Naive thymus-derived CD4-positive, alpha-beta T cell (primary cell): ENCODE measurements at regions not wholly inside any gene's neighbourhood (a gene's known extent, or its start where the extent isn't known, plus 50 kb on each side); places are given as distances from the start of the nearest gene placed in this dataset.
A peak's percentile ranks its signal among the peaks of the same experiment; 100 is the strongest.
"Not testable (repeated sequence)": the region's sequence is repeated elsewhere in the genome, so short reads cannot be mapped to it uniquely, and the experiment has no call there.

Experiments
- ATAC-seq: fragments of 150-1000 bp; cut with Tn5 transposase; 2 replicates; pipeline ENCODE4 v1.10.0; 2021; ENCODE audit warnings: mild to moderate bottlenecking, moderate library complexity
- CTCF ChIA-PET: fragments of 350-600 bp; sonication (Branson Sonifier 250); formaldehyde crosslinking; loops from one replicate; lab custom pipeline; 2021; ENCODE audit warnings: antibody characterized with exemption; lab: Charles Lee
- POLR2A ChIA-PET: fragments of 350-600 bp; sonication (Branson Sonifier 250); formaldehyde crosslinking; loops from one replicate; lab custom pipeline; 2021; ENCODE audit warnings: antibody characterized with exemption, inconsistent platforms; lab: Charles Lee
- DNase-seq, 9 donors: peaks; one replicate each; pipeline versions ENCODE4 v3.0.0 to v3.0.0-alpha.2; 2020 to 2022; ENCODE audit warnings: mixed read lengths in 1 of 9
- H3K27ac ChIP-seq: one replicate; pipeline ENCODE4 v1.7.0; 2013; ENCODE audit warnings: mild to moderate bottlenecking, low read depth, low read length, moderate library complexity
- H3K27me3 ChIP-seq, 2 donors: one replicate each; pipeline ENCODE4 v1.7.0; 2013; ENCODE audit warnings: low read length in 2 of 2, mild to moderate bottlenecking in 2 of 2, moderate library complexity in 2 of 2; ENCODE audit not compliant: control insufficient read depth in 2 of 2, insufficient read depth in 2 of 2
- H3K36me3 ChIP-seq, 3 experiments: 1 replicate in 2 of 3; 2 replicates in 1 of 3; pipeline ENCODE4 v1.7.0; 2013; ENCODE audit warnings: low read length in 3 of 3, mild to moderate bottlenecking in 3 of 3, moderate library complexity in 1 of 3; ENCODE audit not compliant: insufficient read depth in 3 of 3, control insufficient read depth in 2 of 3
- H3K4me1 ChIP-seq, 2 donors: one replicate each; pipeline ENCODE4 v1.7.0; 2013; ENCODE audit warnings: low read length in 2 of 2, mild to moderate bottlenecking in 2 of 2, moderate library complexity in 1 of 2; ENCODE audit not compliant: control insufficient read depth in 2 of 2, insufficient read depth in 2 of 2
- H3K4me3 ChIP-seq: 2 replicates; pipeline ENCODE4 v1.7.0; 2013; ENCODE audit warnings: mild to moderate bottlenecking, low read length
- H3K9me3 ChIP-seq, 3 experiments: 1 replicate in 2 of 3; 2 replicates in 1 of 3; pipeline ENCODE4 v1.7.0; 2013; ENCODE audit warnings: low read length in 3 of 3; ENCODE audit not compliant: control insufficient read depth in 2 of 3
- H3K27ac Mint-ChIP-seq, 9 donors: one replicate each; pipeline ENCODE4 v1.8.0; 2020 to 2022; ENCODE audit warnings: mixed read lengths in 9 of 9, mild to moderate bottlenecking in 8 of 9, moderate library complexity in 5 of 9, inconsistent platforms in 2 of 9
- H3K27me3 Mint-ChIP-seq, 5 donors: one replicate each; pipeline ENCODE4 v1.8.0; 2021 to 2022; ENCODE audit warnings: mixed read lengths in 5 of 5, mild to moderate bottlenecking in 1 of 5
- H3K36me3 Mint-ChIP-seq, 5 donors: one replicate each; pipeline ENCODE4 v1.8.0; 2020 to 2022; ENCODE audit warnings: mixed read lengths in 5 of 5, mild to moderate bottlenecking in 3 of 5, inconsistent platforms in 1 of 5
- H3K4me1 Mint-ChIP-seq, 7 donors: one replicate each; pipeline ENCODE4 v1.8.0; 2020 to 2022; ENCODE audit warnings: mixed read lengths in 7 of 7, mild to moderate bottlenecking in 3 of 7, inconsistent platforms in 1 of 7
- H3K4me3 Mint-ChIP-seq, 10 donors: one replicate each; pipeline ENCODE4 v1.8.0; 2020 to 2022; ENCODE audit warnings: mild to moderate bottlenecking in 10 of 10, mixed read lengths in 10 of 10, moderate library complexity in 6 of 10, inconsistent platforms in 2 of 10
- H3K9me3 Mint-ChIP-seq, 11 donors: one replicate each; pipeline ENCODE4 v1.8.0; 2020 to 2022; ENCODE audit warnings: mixed read lengths in 11 of 11, mild to moderate bottlenecking in 4 of 11, inconsistent platforms in 1 of 11, moderate library complexity in 1 of 11
- intact Hi-C, 2 donors: fragments of 100-400 bp; cut with micrococcal nuclease; formaldehyde crosslinking; loops; one replicate each; pipeline ENCODE4 v1.15.1; 2023

GRCh38 chr1:209162651-209163050, 420.9 kb upstream of the CAMK1G start:
- intact Hi-C loops: no loop called here
- Mint-ChIP-seq H3K36me3 (no peaks in the 10 kb centered on the region), H3K27ac (no peak overlapping the region)

GRCh38 chr1:209168204-209168603, 415.3 kb upstream of the CAMK1G start:
- Histone ChIP-seq H3K27me3 (no peaks in the 10 kb centered on the region), H3K27ac (no peak overlapping the region), H3K4me3 (no peak overlapping the region), H3K9me3 (no peaks in the 10 kb centered on the region), H3K36me3 (no peaks in the 10 kb centered on the region), H3K4me1 (no peaks in the 10 kb centered on the region)
- Mint-ChIP-seq H3K36me3 (no peaks in the 10 kb centered on the region), H3K27ac (no peak overlapping the region), H3K27me3 (peaks cover 0 to 18% (median 6%) of the 10 kb centered on the region in 5 donors), H3K9me3 (peaks cover 0 to 11% (median 2%) of the 10 kb centered on the region in 11 donors), H3K4me3 (no peak overlapping the region), H3K4me1 (no peaks in the 10 kb centered on the region)
- ChIA-PET POLR2A (no interaction called here), CTCF (no interaction called here)
- intact Hi-C loops: no loop called here
- no peak for ATAC-seq
- DNase-seq: no peak

More at GRCh38 chr1:209162651-209163050, 420.9 kb upstream of the CAMK1G start:
- H3K9me3 ChIP-seq: no peaks in the 10 kb centered on the region
- no peak overlapping the region for H3K4me3 ChIP-seq
- H3K4me1 Mint-ChIP-seq: no peaks in the 10 kb centered on the region
- no peaks in the 10 kb centered on the region for H3K4me1 ChIP-seq
- no peak overlapping the region for H3K27ac ChIP-seq
- no peaks in the 10 kb centered on the region for H3K27me3 ChIP-seq
- CTCF ChIA-PET: no interaction called here
- H3K4me3 Mint-ChIP-seq: no peak overlapping the region
- peaks cover 0 to 5% (median 0%) of the 10 kb centered on the region in 11 donors for H3K9me3 Mint-ChIP-seq
- no peak for DNase-seq
- no peak for ATAC-seq
- H3K36me3 ChIP-seq: no peaks in the 10 kb centered on the region
- POLR2A ChIA-PET: no interaction called here
- H3K27me3 Mint-ChIP-seq: peaks cover 0 to 23% (median 6%) of the 10 kb centered on the region in 5 donors

- Mint-ChIP-seq H3K4me3 (no peak overlapping the region), H3K27ac (no peak overlapping the region), H3K9me3 (peaks cover 0 to 8% (median 2%) of the 10 kb centered on the region in 11 donors), H3K36me3 (no peaks in the 10 kb centered on the region), H3K27me3 (peaks cover 0 to 13% (median 10%) of the 10 kb centered on the region in 5 donors), H3K4me1 (no peaks in the 10 kb centered on the region)
- no peak overlapping the region for H3K27ac ChIP-seq
- H3K4me1 ChIP-seq: no peaks in the 10 kb centered on the region
- intact Hi-C loops: no loop called here
- no peaks in the 10 kb centered on the region for H3K27me3 ChIP-seq
- no peak for DNase-seq
- H3K4me3 ChIP-seq: no peak overlapping the region
- CTCF ChIA-PET: no interaction called here
- no peaks in the 10 kb centered on the region for H3K9me3 ChIP-seq
- ATAC-seq: no peak
- POLR2A ChIA-PET: no interaction called here
- H3K36me3 ChIP-seq: no peaks in the 10 kb centered on the region
These were observed 412.4 kb upstream of the CAMK1G start for GRCh38 chr1:209171151-209171550.

GRCh38 chr1:209172286-209172685, 411.2 kb upstream of the CAMK1G start:
- Mint-ChIP-seq H3K9me3 (peaks cover 0 to 12% (median 3%) of the 10 kb centered on the region in 11 donors), H3K27me3 (peaks cover 0 to 14% (median 10%) of the 10 kb centered on the region in 5 donors), H3K36me3 (no peaks in the 10 kb centered on the region), H3K27ac (no peak overlapping the region), H3K4me1 (no peaks in the 10 kb centered on the region), H3K4me3 (peak overlapping the region in 1 of 10 donors; percentile 38)
- H3K27me3 ChIP-seq: no peaks in the 10 kb centered on the region
- DNase-seq (no peak), ATAC-seq (no peak)
- H3K9me3 ChIP-seq: no peaks in the 10 kb centered on the region
- H3K27ac ChIP-seq: no peak overlapping the region
- CTCF ChIA-PET: no interaction called here
- no peaks in the 10 kb centered on the region for H3K4me1 ChIP-seq
- intact Hi-C loops: no loop called here
- H3K36me3 ChIP-seq: no peaks in the 10 kb centered on the region
- POLR2A ChIA-PET: no interaction called here
- no peak overlapping the region for H3K4me3 ChIP-seq

GRCh38 chr1:209172792-209173542, 410.5 kb upstream of the CAMK1G start:
- POLR2A ChIA-PET, H3K9me3 ChIP-seq, DNase-seq, H3K4me3 ChIP-seq, H3K4me3 Mint-ChIP-seq, H3K4me1 ChIP-seq, H3K36me3 Mint-ChIP-seq, CTCF ChIA-PET, H3K27ac ChIP-seq, H3K27ac Mint-ChIP-seq, H3K4me1 Mint-ChIP-seq, H3K27me3 ChIP-seq, H3K36me3 ChIP-seq, intact Hi-C loops: not testable (repeated sequence)
- H3K27me3 Mint-ChIP-seq: peaks cover 0 to 21% (median 10%) of the 10 kb centered on the region in 5 donors
- H3K9me3 Mint-ChIP-seq: peaks cover 0 to 18% (median 3%) of the 10 kb centered on the region in 11 donors
- ATAC-seq: peak; percentile 6

- H3K36me3 ChIP-seq, H3K9me3 ChIP-seq, H3K4me3 Mint-ChIP-seq, H3K4me1 Mint-ChIP-seq, H3K4me1 ChIP-seq, H3K27ac Mint-ChIP-seq, H3K27me3 ChIP-seq, POLR2A ChIA-PET, H3K4me3 ChIP-seq, intact Hi-C loops, DNase-seq, H3K27ac ChIP-seq, H3K36me3 Mint-ChIP-seq: not testable (repeated sequence)
- CTCF ChIA-PET: interaction anchor here (1.2 kb wide), 1 partner anchor 30 kb away, joined by 3 read pairs; no protein-coding TSS in a partner anchor
- Mint-ChIP-seq H3K9me3 (peaks cover 0 to 25% (median 4%) of the 10 kb centered on the region in 11 donors), H3K27me3 (peaks cover 0 to 21% (median 10%) of the 10 kb centered on the region in 5 donors)
- peak; percentile 18 for ATAC-seq
These were observed 409.7 kb upstream of the CAMK1G start for GRCh38 chr1:209173796-209174195.
